HEK293T (cell line): ENCODE measurements at regions not wholly inside any gene's neighbourhood (a gene's known extent, or its start where the extent isn't known, plus 50 kb on each side); places are given as distances from the start of the nearest gene placed in this dataset.
"Not testable (repeated sequence)": the region's sequence is repeated elsewhere in the genome, so short reads cannot be mapped to it uniquely, and the experiment has no call there.

Source experiments
- CTCF ChIA-PET: fragments of 350-600 bp; formaldehyde crosslinking; extraction: SDS; loops from one replicate; lab custom pipeline; 2021; ENCODE audit warnings: antibody characterized with exemption, inconsistent platforms; lab: Yijun Ruan, JAX
- POLR2A ChIA-PET: fragments of 350-600 bp; formaldehyde crosslinking; extraction: SDS; loops from one replicate; lab custom pipeline; 2020; ENCODE audit warnings: antibody characterized with exemption, inconsistent platforms; lab: Yijun Ruan, JAX
- DNase-seq: peaks from one replicate; pipeline ENCODE4 v3.0.0; 2012; ENCODE audit warnings: mixed read lengths; ENCODE audit errors: extremely low spot score
- ARNT ChIP-seq: fragments of 450-650 bp; IDR thresholded peaks from 2 replicates; pipeline ENCODE4 v1.6.1; 2017; ENCODE audit warnings: mild to moderate bottlenecking
- BHLHE40 ChIP-seq: fragments of 450-650 bp; IDR thresholded peaks from 2 replicates; pipeline ENCODE4 v1.6.1; 2016; ENCODE audit warnings: mild to moderate bottlenecking, moderate library complexity, borderline replicate concordance
- CTBP1 ChIP-seq: fragments of 450-650 bp; IDR thresholded peaks from 2 replicates; pipeline ENCODE4 v1.6.1; 2016; ENCODE audit warnings: borderline replicate concordance
- ELF4 ChIP-seq: fragments of 450-650 bp; IDR thresholded peaks from 2 replicates; pipeline ENCODE4 v1.6.1; 2017; ENCODE audit warnings: antibody characterized with exemption
- FOXA1 ChIP-seq: fragments of 450-650 bp; IDR thresholded peaks from 2 replicates; pipeline ENCODE4 v1.6.1; 2016; ENCODE audit warnings: mild to moderate bottlenecking
- FOXK2 ChIP-seq: fragments of 450-650 bp; IDR thresholded peaks from 2 replicates; pipeline ENCODE4 v1.6.1; 2016; ENCODE audit warnings: mild to moderate bottlenecking
- FOXM1 ChIP-seq: fragments of 450-650 bp; IDR thresholded peaks from 2 replicates; pipeline ENCODE4 v1.6.1; 2017; ENCODE audit warnings: mild to moderate bottlenecking, borderline replicate concordance
- HDGF ChIP-seq: fragments of 450-650 bp; IDR thresholded peaks from 2 replicates; pipeline ENCODE4 v1.6.1; 2017; ENCODE audit warnings: antibody characterized with exemption, borderline replicate concordance
- L3MBTL2 ChIP-seq: fragments of 450-650 bp; conservative IDR thresholded peaks from 2 replicates; pipeline ENCODE4 v1.6.1; 2016; ENCODE audit warnings: mild to moderate bottlenecking
- LEF1 ChIP-seq: fragments of 450-650 bp; IDR thresholded peaks from 2 replicates; pipeline ENCODE4 v1.6.1; 2017; ENCODE audit warnings: mild to moderate bottlenecking, borderline replicate concordance
- NFRKB ChIP-seq: fragments of 450-650 bp; IDR thresholded peaks from 2 replicates; pipeline ENCODE4 v1.6.1; 2016; ENCODE audit warnings: mild to moderate bottlenecking, moderate library complexity
- SP1 ChIP-seq: fragments of 450-650 bp; IDR thresholded peaks from 2 replicates; pipeline ENCODE4 v1.6.1; 2017
- SUZ12 ChIP-seq: fragments of 450-650 bp; IDR thresholded peaks from 2 replicates; pipeline ENCODE4 v1.6.1; 2016; ENCODE audit warnings: mild to moderate bottlenecking
- TARDBP ChIP-seq: fragments of 450-650 bp; IDR thresholded peaks from 2 replicates; pipeline ENCODE4 v1.6.1; 2016
- ZNF384 ChIP-seq: fragments of 450-650 bp; IDR thresholded peaks from 2 replicates; pipeline ENCODE4 v1.6.1; 2016
- TF ChIP-seq, protein P1 (sequence below): fragments of 450-650 bp; IDR thresholded peaks from 2 replicates; pipeline ENCODE4 v1.6.1; 2016

GRCh38 chr2:54052825-54053718, 62.3 kb upstream of the ACYP2 start:
- peak; percentile 14 for DNase-seq
- TF ChIP-seq FOXK2 (no peak), FOXM1 (no peak), ZNF384 (no peak), CTBP1 (no peak), SUZ12 (no peak), HDGF (no peak), L3MBTL2 (no peak), SP1 (no peak), ELF4 (no peak), FOXA1 (no peak), TARDBP (no peak), ARNT (no peak), LEF1 (no peak), NFRKB (no peak), BHLHE40 (no peak)
- TF ChIP-seq, protein P1, sequence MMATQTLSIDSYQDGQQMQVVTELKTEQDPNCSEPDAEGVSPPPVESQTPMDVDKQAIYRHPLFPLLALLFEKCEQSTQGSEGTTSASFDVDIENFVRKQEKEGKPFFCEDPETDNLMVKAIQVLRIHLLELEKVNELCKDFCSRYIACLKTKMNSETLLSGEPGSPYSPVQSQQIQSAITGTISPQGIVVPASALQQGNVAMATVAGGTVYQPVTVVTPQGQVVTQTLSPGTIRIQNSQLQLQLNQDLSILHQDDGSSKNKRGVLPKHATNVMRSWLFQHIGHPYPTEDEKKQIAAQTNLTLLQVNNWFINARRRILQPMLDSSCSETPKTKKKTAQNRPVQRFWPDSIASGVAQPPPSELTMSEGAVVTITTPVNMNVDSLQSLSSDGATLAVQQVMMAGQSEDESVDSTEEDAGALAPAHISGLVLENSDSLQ = no peak
- POLR2A ChIA-PET = interaction anchor here (0.8 kb wide), 1 partner anchor 467 kb away, joined by 3 read pairs; no protein-coding TSS in a partner anchor
- CTCF ChIA-PET = no interaction called here

DNA sequence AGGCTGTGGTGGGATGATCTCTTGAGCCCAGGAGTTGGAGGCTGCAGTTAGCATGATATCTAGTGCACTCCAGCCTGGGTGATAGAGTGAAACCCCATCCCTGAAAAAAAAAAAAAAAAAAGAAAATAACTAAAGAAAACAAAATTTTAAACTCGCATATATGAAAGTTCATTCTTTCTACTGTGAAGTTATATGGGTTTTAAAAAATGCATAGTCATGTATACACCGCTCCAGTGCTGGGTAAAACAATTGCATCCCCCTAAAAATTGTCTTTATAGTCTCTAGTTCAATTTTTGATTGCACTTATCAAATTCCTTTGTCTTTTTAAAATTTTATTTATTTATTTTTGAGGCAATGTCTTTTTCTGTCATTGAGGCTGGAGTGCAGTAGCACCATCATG, 65.0 kb upstream of the ACYP2 start:
- ChIA-PET POLR2A (no interaction called here), CTCF (no interaction called here)
- no peak for DNase-seq
- TF ChIP-seq FOXK2 (no peak), SUZ12 (no peak), ZNF384 (no peak), SP1 (no peak), FOXM1 (no peak), HDGF (no peak), L3MBTL2 (no peak), TARDBP (no peak), BHLHE40 (no peak), NFRKB (no peak), FOXA1 (no peak)

DNA sequence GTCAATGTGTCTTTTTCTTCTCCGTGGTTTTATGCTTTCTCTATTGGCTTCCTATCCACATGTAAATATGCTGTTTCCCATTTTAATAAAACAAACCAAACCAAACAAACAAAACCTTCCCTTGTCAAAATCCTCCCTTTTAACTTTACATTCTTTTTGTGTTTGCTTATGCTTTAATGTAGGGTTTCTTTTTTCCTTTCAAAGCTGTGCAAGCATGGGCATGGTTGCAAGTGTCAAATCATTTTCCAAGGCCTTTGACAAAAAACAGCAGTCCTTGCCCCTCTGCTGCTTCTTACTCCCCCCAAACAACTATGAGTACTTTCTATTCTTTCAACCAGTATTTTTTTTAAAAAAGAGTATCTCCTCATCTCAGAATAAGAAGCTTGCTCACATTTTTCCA, 66.0 kb upstream of the ACYP2 start:
- CTCF ChIA-PET = interaction anchor here (0.6 kb wide), 1 partner anchor 80 kb away, joined by 3 read pairs; no protein-coding TSS in a partner anchor
- TF ChIP-seq SP1 (no peak), FOXK2 (no peak), CTBP1 (no peak), ELF4 (no peak), SUZ12 (no peak), TARDBP (no peak), FOXM1 (no peak), ARNT (no peak), LEF1 (no peak), ZNF384 (no peak), NFRKB (no peak), FOXA1 (no peak), L3MBTL2 (no peak), BHLHE40 (no peak), HDGF (no peak)
- TF ChIP-seq, protein P1 = no peak
- POLR2A ChIA-PET = no interaction called here
- no peak for DNase-seq

GRCh38 chr2:54048896-54049295, 66.5 kb upstream of the ACYP2 start:
- POLR2A ChIA-PET, DNase-seq: not testable (repeated sequence)
- CTCF ChIA-PET = interaction anchor here (0.6 kb wide), 1 partner anchor 79 kb away, joined by 3 read pairs; no protein-coding TSS in a partner anchor

DNA sequence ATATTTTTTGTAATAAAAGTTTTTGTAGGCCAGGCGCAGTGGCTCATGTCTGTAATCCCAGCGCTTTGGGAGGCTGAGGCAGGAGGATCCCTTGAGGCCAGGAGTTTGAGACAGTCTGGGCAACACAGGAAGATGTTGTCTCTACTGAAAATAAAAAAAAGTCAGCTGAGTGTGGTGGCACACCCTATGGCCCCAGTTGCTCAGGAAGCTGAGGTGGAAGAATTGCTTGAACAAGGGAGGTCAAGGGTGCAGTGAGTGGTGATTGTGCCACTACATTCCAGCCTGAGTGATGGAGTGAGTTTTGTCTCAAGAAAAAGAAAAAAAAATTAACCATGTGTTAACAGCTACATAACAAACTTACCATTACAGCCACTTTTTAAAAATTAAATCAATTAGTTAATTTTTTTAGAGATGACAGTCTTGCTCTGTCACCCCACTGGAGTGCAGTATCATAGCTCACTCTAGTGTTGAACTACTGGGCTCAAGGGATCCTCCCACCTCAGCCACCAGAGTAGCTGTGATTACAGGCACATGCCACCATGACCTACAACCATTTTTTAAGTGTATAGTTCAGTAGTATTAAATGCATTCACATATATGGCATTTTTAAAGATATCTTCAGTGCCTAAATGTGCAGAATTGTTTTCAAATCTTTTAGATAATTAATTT, 67.2 kb upstream of the ACYP2 start:
- ChIA-PET CTCF (no interaction called here), POLR2A (no interaction called here)
- no peak for TF ChIP-seq L3MBTL2
- TF ChIP-seq FOXA1 = no peak
- no peak for TF ChIP-seq CTBP1
- no peak for TF ChIP-seq SP1
- TF ChIP-seq, protein P1 = no peak
- no peak for TF ChIP-seq ZNF384
- TF ChIP-seq SUZ12 = no peak
- TF ChIP-seq HDGF = no peak
- TF ChIP-seq TARDBP = no peak
- TF ChIP-seq BHLHE40 = no peak
- TF ChIP-seq LEF1 = no peak
- TF ChIP-seq NFRKB = no peak
- no peak for TF ChIP-seq FOXK2
- no peak for DNase-seq
